Erythroblast (primary cell): ENCODE measurements at regions not wholly inside any gene's neighbourhood (a gene's known extent, or its start where the extent isn't known, plus 50 kb on each side); places are given as distances from the start of the nearest gene placed in this dataset.

Experiments used
- GATA1 ChIP-seq: IDR thresholded peaks from 2 replicates; pipeline ENCODE4 v1.6.1; 2011; ENCODE audit warnings: low read depth, mild to moderate bottlenecking, control low read depth, low read length, moderate library complexity
- POLR2A ChIP-seq: IDR thresholded peaks from 2 replicates; pipeline ENCODE4 v1.6.1; 2011; ENCODE audit warnings: mild to moderate bottlenecking, low read length

DNA sequence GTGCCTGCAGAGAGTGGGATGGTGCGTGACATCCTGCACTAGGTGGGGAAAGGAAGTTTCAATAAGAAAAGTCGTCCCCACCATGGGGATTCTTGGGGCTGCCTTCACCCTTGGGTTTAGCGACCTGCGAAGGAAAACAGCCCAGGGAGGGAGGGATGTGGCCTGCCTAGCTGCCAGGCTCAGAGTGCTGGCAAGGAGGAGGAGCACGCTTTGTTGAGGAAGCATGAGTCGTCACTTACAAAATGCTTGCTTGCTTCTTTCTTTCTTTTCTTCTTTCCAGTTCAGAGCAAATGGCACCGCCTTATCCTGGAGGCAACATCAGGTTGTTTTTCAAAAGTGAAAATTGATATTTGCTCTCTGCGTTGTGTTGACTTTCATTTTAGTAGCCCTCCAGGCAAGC is 123.2 kb downstream of the TFAP2C start:
- TF ChIP-seq POLR2A (no peak), GATA1 (no peak)
